H1 (cell line): ENCODE measurements at regions not wholly inside any gene's neighbourhood (a gene's known extent, or its start where the extent isn't known, plus 50 kb on each side); places are given as distances from the start of the nearest gene placed in this dataset.

Experiments
- CHD7 ChIP-seq: fragments of 300-600 bp; sonication (generic); IDR thresholded peaks from 2 replicates; pipeline ENCODE4 v1.7.1; 2012; ENCODE audit warnings: low read length, moderate library complexity, mild to moderate bottlenecking, inconsistent platforms; ENCODE audit not compliant: insufficient replicate concordance
- CTCF ChIP-seq, 3 experiments: IDR thresholded peaks; 1 replicate in 2 of 3; 2 replicates in 1 of 3; pipeline versions ENCODE4 v1.5.1 to v1.6.1; 2011; ENCODE audit warnings: low read length in 3 of 3, mild to moderate bottlenecking in 3 of 3, inconsistent platforms in 2 of 3, low read depth in 1 of 3, moderate library complexity in 1 of 3; ENCODE audit not compliant: insufficient read depth in 1 of 3; ENCODE audit errors: control extremely low read depth in 1 of 3
- EZH2 ChIP-seq: fragments of 200-600 bp; sonication (generic); IDR thresholded peaks from 2 replicates; pipeline ENCODE4 v1.7.1; 2012; ENCODE audit warnings: low read depth, mild to moderate bottlenecking, moderate library complexity, low read length, inconsistent platforms; ENCODE audit not compliant: severe bottlenecking
- HDAC2 ChIP-seq, 2 experiments: fragments of 300-600 bp in 1 of 2; sonication (generic) in 1 of 2; IDR thresholded peaks; 2 replicates each; pipeline ENCODE4 v1.6.1; 2011 to 2012; ENCODE audit warnings: low read depth in 2 of 2, low read length in 2 of 2, mild to moderate bottlenecking in 2 of 2, moderate library complexity in 2 of 2, borderline replicate concordance in 1 of 2, inconsistent platforms in 1 of 2
- JUN ChIP-seq: IDR thresholded peaks from 2 replicates; pipeline ENCODE4 v1.6.1; 2011; ENCODE audit warnings: low read depth, mild to moderate bottlenecking, improper control_type of control experiment, low read length
- MAFK ChIP-seq: IDR thresholded peaks from 2 replicates; pipeline ENCODE4 v1.6.1; 2012; ENCODE audit warnings: low read depth, mild to moderate bottlenecking, improper control_type of control experiment, low read length
- SP1 ChIP-seq: IDR thresholded peaks from 2 replicates; pipeline ENCODE4 v1.6.1; 2011; ENCODE audit warnings: low read depth, low read length
- SRF ChIP-seq: IDR thresholded peaks from 2 replicates; pipeline ENCODE4 v1.6.1; 2011; ENCODE audit warnings: mild to moderate bottlenecking, low read depth, low read length, moderate library complexity
- TEAD4 ChIP-seq: IDR thresholded peaks from 2 replicates; pipeline ENCODE4 v1.6.1; 2012; ENCODE audit warnings: low read depth, low read length, inconsistent platforms, mixed read lengths
- YY1 ChIP-seq: IDR thresholded peaks from 2 replicates; pipeline ENCODE4 v1.6.1; 2011; ENCODE audit warnings: low read depth, mild to moderate bottlenecking, low read length

GRCh38 chr15:81859737-81860516 lies 185.9 kb downstream of the MEX3B start:
- TF ChIP-seq CTCF (IDR thresholded peaks at IDR 0.05; ENCODE audit: control extremely low read depth in 1 of 3, insufficient read depth in 1 of 3, low read depth in 1 of 3, low read length in 3 of 3) (no peak), SRF (no peak), CHD7 (no peak), SP1 (no peak), HDAC2 (IDR thresholded peaks at IDR 0.05; ENCODE audit: borderline replicate concordance in 1 of 2, low read depth in 2 of 2, low read length in 2 of 2) (no peak), MAFK (no peak), TEAD4 (no peak), YY1 (no peak), JUN (no peak), EZH2 (no peak)
